Skeletal muscle tissue (tissue), 3 donors: ENCODE measurements at regions not wholly inside any gene's neighbourhood (a gene's known extent, or its start where the extent isn't known, plus 50 kb on each side); places are given as distances from the start of the nearest gene placed in this dataset.

Experiments
- H3K27ac ChIP-seq: one replicate; pipeline ENCODE4 v1.7.0; 2013; ENCODE audit warnings: mild to moderate bottlenecking, low read depth, low read length, inconsistent platforms
- H3K27me3 ChIP-seq, 3 donors: one replicate each; pipeline ENCODE4 v1.7.0; 2013; ENCODE audit warnings: low read length in 3 of 3; ENCODE audit not compliant: control insufficient read depth in 3 of 3, insufficient read depth in 3 of 3
- H3K36me3 ChIP-seq, 3 donors: one replicate each; pipeline ENCODE4 v1.7.0; 2013; ENCODE audit warnings: low read length in 3 of 3; ENCODE audit not compliant: control insufficient read depth in 3 of 3, insufficient read depth in 3 of 3
- H3K4me1 ChIP-seq, 3 donors: one replicate each; pipeline ENCODE4 v1.7.0; 2013; ENCODE audit warnings: low read length in 3 of 3, mild to moderate bottlenecking in 3 of 3; ENCODE audit not compliant: control insufficient read depth in 3 of 3, insufficient read depth in 3 of 3
- H3K4me3 ChIP-seq, 3 donors: one replicate each; pipeline ENCODE4 v1.7.0; 2013; ENCODE audit warnings: low read length in 3 of 3
- H3K9ac ChIP-seq, 3 donors: one replicate each; pipeline ENCODE4 v1.7.0; 2013; ENCODE audit warnings: low read length in 3 of 3, mild to moderate bottlenecking in 3 of 3, moderate library complexity in 2 of 3, low read depth in 1 of 3
- H3K9me3 ChIP-seq, 3 donors: one replicate each; pipeline ENCODE4 v1.7.0; 2013; ENCODE audit warnings: low read length in 3 of 3; ENCODE audit not compliant: control insufficient read depth in 3 of 3
- donor health status: Osteomylitis.

- Histone ChIP-seq H3K9ac (no peak overlapping the region), H3K4me1 (no peaks in the 10 kb centered on the region), H3K9me3 (no peaks in the 10 kb centered on the region), H3K4me3 (no peak overlapping the region), H3K36me3 (no peaks in the 10 kb centered on the region), H3K27me3 (no peaks in the 10 kb centered on the region), H3K27ac (no peak overlapping the region)
Measured at GRCh38 chr9:106060885-106061284, 366.5 kb downstream of the TMEM38B start.

- H3K27me3 ChIP-seq, result no peaks in the 10 kb centered on the region
- no peak overlapping the region for H3K4me3 ChIP-seq
- H3K9ac ChIP-seq, result no peak overlapping the region
- no peaks in the 10 kb centered on the region for H3K36me3 ChIP-seq
- H3K27ac ChIP-seq, result no peak overlapping the region
- H3K9me3 ChIP-seq, result no peaks in the 10 kb centered on the region
- no peaks in the 10 kb centered on the region for H3K4me1 ChIP-seq
Measured at GRCh38 chr9:106062250-106062649, 367.9 kb downstream of the TMEM38B start.

- Histone ChIP-seq H3K4me1 (no peaks in the 10 kb centered on the region), H3K27ac (no peak overlapping the region), H3K9ac (no peak overlapping the region), H3K4me3 (no peak overlapping the region), H3K36me3 (no peaks in the 10 kb centered on the region), H3K9me3 (no peaks in the 10 kb centered on the region), H3K27me3 (no peaks in the 10 kb centered on the region)
Measured at GRCh38 chr9:106065136-106065535, 370.8 kb downstream of the TMEM38B start.

- Histone ChIP-seq H3K27me3 (no peaks in the 10 kb centered on the region), H3K4me3 (no peak overlapping the region), H3K36me3 (no peaks in the 10 kb centered on the region), H3K27ac (no peak overlapping the region), H3K9ac (no peak overlapping the region), H3K4me1 (no peaks in the 10 kb centered on the region), H3K9me3 (no peaks in the 10 kb centered on the region)
Measured at GRCh38 chr9:106065579-106066214, 371.4 kb downstream of the TMEM38B start.

- no peaks in the 10 kb centered on the region for H3K36me3 ChIP-seq
- no peaks in the 10 kb centered on the region for H3K27me3 ChIP-seq
- H3K4me1 ChIP-seq, result no peaks in the 10 kb centered on the region
- no peak overlapping the region for H3K4me3 ChIP-seq
- no peak overlapping the region for H3K9ac ChIP-seq
- no peak overlapping the region for H3K27ac ChIP-seq
- no peaks in the 10 kb centered on the region for H3K9me3 ChIP-seq
Measured at GRCh38 chr9:106066940-106067524, 372.7 kb downstream of the TMEM38B start.

GRCh38 chr9:106069241-106069640 lies 374.9 kb downstream of the TMEM38B start:
- no peak overlapping the region for H3K27ac ChIP-seq

GRCh38 chr9:106072421-106072820 lies 378.1 kb downstream of the TMEM38B start:
- Histone ChIP-seq H3K9ac (no peak overlapping the region), H3K4me3 (no peak overlapping the region), H3K27ac (no peak overlapping the region), H3K36me3 (no peaks in the 10 kb centered on the region), H3K4me1 (no peaks in the 10 kb centered on the region), H3K27me3 (no peaks in the 10 kb centered on the region), H3K9me3 (no peaks in the 10 kb centered on the region)

More at GRCh38 chr9:106069241-106069640, 374.9 kb downstream of the TMEM38B start:
- H3K4me3 ChIP-seq, result no peak overlapping the region
- no peak overlapping the region for H3K9ac ChIP-seq
- no peaks in the 10 kb centered on the region for H3K4me1 ChIP-seq
- no peaks in the 10 kb centered on the region for H3K36me3 ChIP-seq
- no peaks in the 10 kb centered on the region for H3K9me3 ChIP-seq
- no peaks in the 10 kb centered on the region for H3K27me3 ChIP-seq

- H3K9me3 ChIP-seq, result no peaks in the 10 kb centered on the region
- H3K27ac ChIP-seq, result no peak overlapping the region
- H3K4me1 ChIP-seq, result no peaks in the 10 kb centered on the region
- H3K36me3 ChIP-seq, result no peaks in the 10 kb centered on the region
- H3K4me3 ChIP-seq, result no peak overlapping the region
- no peaks in the 10 kb centered on the region for H3K27me3 ChIP-seq
- H3K9ac ChIP-seq, result no peak overlapping the region
Measured at GRCh38 chr9:106074006-106074405, 379.7 kb downstream of the TMEM38B start.

- H3K36me3 ChIP-seq, result no peaks in the 10 kb centered on the region
- H3K9me3 ChIP-seq, result no peaks in the 10 kb centered on the region
- H3K27me3 ChIP-seq, result no peaks in the 10 kb centered on the region
- H3K27ac ChIP-seq, result no peak overlapping the region
- no peaks in the 10 kb centered on the region for H3K4me1 ChIP-seq
- no peak overlapping the region for H3K4me3 ChIP-seq
- no peak overlapping the region for H3K9ac ChIP-seq
Measured at GRCh38 chr9:106075236-106075959, 381.1 kb downstream of the TMEM38B start.

GRCh38 chr9:106075960-106076327 lies 381.6 kb downstream of the TMEM38B start:
- Histone ChIP-seq H3K9me3 (no peaks in the 10 kb centered on the region), H3K27ac (no peak overlapping the region), H3K36me3 (no peaks in the 10 kb centered on the region), H3K4me3 (no peak overlapping the region), H3K27me3 (no peaks in the 10 kb centered on the region), H3K9ac (no peak overlapping the region), H3K4me1 (no peaks in the 10 kb centered on the region)
